22Rv1 (cell line): ENCODE measurements at regions not wholly inside any gene's neighbourhood (a gene's known extent, or its start where the extent isn't known, plus 50 kb on each side); places are given as distances from the start of the nearest gene placed in this dataset.

Experiments
- CTCF ChIP-seq: fragments of 450-650 bp; IDR thresholded peaks from 2 replicates; pipeline ENCODE4 v1.5.1; 2017; ENCODE audit warnings: mild to moderate bottlenecking
- ZFX ChIP-seq: fragments of 450-650 bp; IDR thresholded peaks from 2 replicates; pipeline ENCODE4 v1.6.1; 2017; ENCODE audit warnings: antibody characterized with exemption, borderline replicate concordance

DNA sequence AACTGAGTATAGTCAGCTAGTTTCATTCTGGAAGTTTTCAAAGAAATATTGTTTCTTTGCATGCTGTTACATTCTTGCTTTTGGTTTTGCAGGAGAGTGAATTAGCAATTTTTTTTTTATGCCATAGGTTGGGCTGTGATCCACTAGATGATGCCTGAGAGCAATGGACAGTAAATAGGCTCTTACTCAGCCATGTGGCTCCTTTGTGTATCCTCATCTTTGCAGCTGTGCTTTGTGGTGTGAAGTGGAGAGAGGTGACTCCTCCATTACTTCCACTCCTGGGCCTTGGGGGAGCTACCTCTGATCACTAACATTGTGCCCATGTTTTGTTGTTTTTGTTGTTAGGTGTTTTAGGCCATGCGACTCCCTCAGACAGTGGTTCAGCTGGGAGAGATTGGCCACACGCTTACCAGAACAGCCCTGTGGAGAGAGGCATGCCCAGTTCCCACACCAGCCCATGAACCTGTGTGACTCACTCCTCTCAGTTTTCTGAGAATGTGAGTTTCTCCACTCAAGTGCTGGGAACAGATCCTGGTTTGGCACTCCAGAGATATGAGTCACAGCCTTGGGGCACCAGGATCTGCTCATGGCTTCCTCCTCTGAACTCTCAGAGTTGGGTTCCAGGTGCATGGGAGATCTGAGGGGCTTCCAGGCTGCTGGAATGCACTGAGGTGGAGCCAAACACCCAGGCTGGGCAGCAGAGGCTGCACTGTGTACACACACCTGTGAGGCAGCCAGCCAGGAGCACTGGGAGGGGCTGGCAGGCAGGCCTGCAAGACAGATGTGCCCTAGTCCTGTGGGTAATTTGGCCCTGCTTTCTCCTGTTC, 785.3 kb downstream of the ROBO2 start:
- TF ChIP-seq CTCF (no peak), ZFX (no peak)
